H9 (cell line): ENCODE measurements at regions not wholly inside any gene's neighbourhood (a gene's known extent, or its start where the extent isn't known, plus 50 kb on each side); places are given as distances from the start of the nearest gene placed in this dataset.

ENCODE experiments used
- DNase-seq: peaks from one replicate; pipeline ENCODE4 v3.0.0-alpha.2; 2017
- H2AFZ ChIP-seq: one replicate; pipeline ENCODE4 v1.6.1; 2013; ENCODE audit warnings: mild to moderate bottlenecking, low read length, control low read depth, moderate library complexity
- H2AK5ac ChIP-seq: 2 replicates; pipeline ENCODE4 v1.6.1; 2013; ENCODE audit warnings: low read length, control low read depth, mixed read lengths; ENCODE audit not compliant: insufficient read length
- H2BK120ac ChIP-seq: one replicate; pipeline ENCODE4 v1.6.1; 2013; ENCODE audit warnings: low read depth, mild to moderate bottlenecking, low read length, control low read depth, inconsistent platforms; ENCODE audit not compliant: poor library complexity, severe bottlenecking
- H2BK12ac ChIP-seq: 2 replicates; pipeline ENCODE4 v1.6.1; 2013; ENCODE audit warnings: low read length, control low read depth, mixed read lengths, low read depth; ENCODE audit not compliant: insufficient read length
- H2BK15ac ChIP-seq: 2 replicates; pipeline ENCODE4 v1.6.1; 2013; ENCODE audit warnings: low read depth, low read length, control low read depth
- H2BK20ac ChIP-seq: one replicate; pipeline ENCODE4 v1.6.1; 2013; ENCODE audit warnings: low read depth, mild to moderate bottlenecking, low read length, control low read depth, inconsistent platforms; ENCODE audit not compliant: poor library complexity, severe bottlenecking
- H2BK5ac ChIP-seq: 2 replicates; pipeline ENCODE4 v1.6.1; 2013; ENCODE audit warnings: low read length, control low read depth, mixed read lengths; ENCODE audit not compliant: insufficient read length
- H3K14ac ChIP-seq: 2 replicates; pipeline ENCODE4 v1.6.1; 2013; ENCODE audit warnings: low read length, control low read depth; ENCODE audit not compliant: insufficient read depth
- H3K18ac ChIP-seq: 2 replicates; pipeline ENCODE4 v1.6.1; 2013; ENCODE audit warnings: low read depth, mild to moderate bottlenecking, mixed read lengths, low read length, control low read depth; ENCODE audit not compliant: insufficient read length
- H3K23ac ChIP-seq: 2 replicates; pipeline ENCODE4 v1.6.1; 2013; ENCODE audit warnings: low read length, control low read depth, mixed read lengths, low read depth; ENCODE audit not compliant: insufficient read length
- H3K23me2 ChIP-seq: 2 replicates; pipeline ENCODE4 v1.6.1; 2013; ENCODE audit warnings: low read depth, mild to moderate bottlenecking, mixed read lengths, low read length, control low read depth; ENCODE audit not compliant: insufficient read length, poor library complexity, severe bottlenecking
- H3K27ac ChIP-seq: 2 replicates; pipeline ENCODE4 v1.5.1; 2013; ENCODE audit warnings: low read length, control low read depth, mixed read lengths, low read depth; ENCODE audit not compliant: insufficient read length
- H3K27me3 ChIP-seq: 2 replicates; pipeline ENCODE4 v1.6.1; 2013; ENCODE audit warnings: low read length, control low read depth, inconsistent platforms; ENCODE audit not compliant: insufficient read depth
- H3K4ac ChIP-seq: 2 replicates; pipeline ENCODE4 v1.6.1; 2013; ENCODE audit warnings: low read depth, mild to moderate bottlenecking, control low read depth, inconsistent platforms, low read length, moderate library complexity
- H3K4me1 ChIP-seq: 2 replicates; pipeline ENCODE4 v1.6.1; 2013; ENCODE audit warnings: low read length, control low read depth, inconsistent platforms; ENCODE audit not compliant: insufficient read depth
- H3K4me2 ChIP-seq: 2 replicates; pipeline ENCODE4 v1.6.1; 2013; ENCODE audit warnings: low read length, control low read depth, mixed read lengths; ENCODE audit not compliant: insufficient read length, insufficient read depth
- H3K56ac ChIP-seq: 2 replicates; pipeline ENCODE4 v1.6.1; 2013; ENCODE audit warnings: low read depth, mild to moderate bottlenecking, mixed read lengths, low read length, control low read depth; ENCODE audit not compliant: insufficient read length
- H3K79me1 ChIP-seq: 2 replicates; pipeline ENCODE4 v1.6.1; 2013; ENCODE audit warnings: low read depth, mild to moderate bottlenecking, moderate library complexity, low read length, control low read depth, inconsistent platforms; ENCODE audit not compliant: insufficient read depth, poor library complexity, severe bottlenecking
- H3K79me2 ChIP-seq: 2 replicates; pipeline ENCODE4 v1.6.1; 2013; ENCODE audit warnings: low read length, control low read depth, inconsistent platforms; ENCODE audit not compliant: insufficient read depth
- H3K9ac ChIP-seq: 2 replicates; pipeline ENCODE4 v1.6.1; 2013; ENCODE audit warnings: low read length, control low read depth, mixed read lengths; ENCODE audit not compliant: insufficient read length; ENCODE audit errors: extremely low read depth
- H3K9me3 ChIP-seq: one replicate; pipeline ENCODE4 v1.6.1; 2013; ENCODE audit warnings: low read depth, low read length, inconsistent platforms; ENCODE audit not compliant: control insufficient read depth
- H3T11ph ChIP-seq: one replicate; pipeline ENCODE4 v1.6.1; 2013; ENCODE audit warnings: mild to moderate bottlenecking, low read length, control low read depth, inconsistent platforms
- H4K20me1 ChIP-seq: one replicate; pipeline ENCODE4 v1.6.1; 2013; ENCODE audit not compliant: control insufficient read depth, insufficient read length, insufficient read depth
- H4K5ac ChIP-seq: 2 replicates; pipeline ENCODE4 v1.6.1; 2013; ENCODE audit warnings: low read depth, mild to moderate bottlenecking, mixed read lengths, low read length, control low read depth; ENCODE audit not compliant: insufficient read length
- H4K8ac ChIP-seq: replicated peaks from 2 replicates; pipeline ENCODE4 v1.6.1; 2013; ENCODE audit warnings: low read length, control low read depth, mixed read lengths, low read depth; ENCODE audit not compliant: insufficient read length
- H4K91ac ChIP-seq: 2 replicates; pipeline ENCODE4 v1.6.1; 2013; ENCODE audit warnings: low read depth, mild to moderate bottlenecking, moderate library complexity, mixed read lengths, low read length, control low read depth; ENCODE audit not compliant: insufficient read length
- H3K27ac Mint-ChIP-seq, 3 experiments: 2 replicates in 2 of 3; 3 replicates in 1 of 3; pipeline ENCODE4 v1.8.0; 2020 to 2021; ENCODE audit warnings: mixed read lengths in 3 of 3, mild to moderate bottlenecking in 1 of 3, moderate library complexity in 1 of 3
- H3K27me3 Mint-ChIP-seq: 2 replicates; pipeline ENCODE4 v1.8.0; 2021; ENCODE audit warnings: low read depth, mild to moderate bottlenecking, moderate library complexity, mixed read lengths
- H3K36me3 Mint-ChIP-seq, 3 experiments: 2 replicates in 2 of 3; 3 replicates in 1 of 3; pipeline ENCODE4 v1.8.0; 2020 to 2021; ENCODE audit warnings: low read depth in 3 of 3, mixed read lengths in 3 of 3; ENCODE audit not compliant: insufficient read depth in 1 of 3
- H3K4me1 Mint-ChIP-seq, 2 experiments: 2 replicates each; pipeline ENCODE4 v1.8.0; 2020; ENCODE audit warnings: mixed read lengths in 2 of 2
- H3K4me3 Mint-ChIP-seq, 2 experiments: 2 replicates in 1 of 2; 3 replicates in 1 of 2; pipeline ENCODE4 v1.8.0; 2020 to 2021; ENCODE audit warnings: mild to moderate bottlenecking in 2 of 2, mixed read lengths in 2 of 2, moderate library complexity in 1 of 2
- H3K9me3 Mint-ChIP-seq, 2 experiments: 2 replicates in 1 of 2; 3 replicates in 1 of 2; pipeline ENCODE4 v1.8.0; 2020; ENCODE audit warnings: mild to moderate bottlenecking in 2 of 2, mixed read lengths in 2 of 2, moderate library complexity in 1 of 2
- CTCF ChIP-seq: fragments of 200-600 bp; sonication (generic); conservative IDR thresholded peaks from 3 replicates; pipeline ENCODE4 v1.8.0; 2021; ENCODE audit warnings: antibody characterized with exemption, mild to moderate bottlenecking
- WGBS: extraction: QIAGEN DNeasy Blood & Tissue Kit; methylation state at CpG from one replicate; pipeline ENCODE4 v1.1.7; 2013; ENCODE audit warnings: missing lambda C conversion rate, low lambda C conversion rate, mixed read lengths; ENCODE audit not compliant: insufficient read length; ENCODE audit errors: extremely low coverage; 5-methylcytosine and 5-hydroxymethylcytosine counted together

DNA sequence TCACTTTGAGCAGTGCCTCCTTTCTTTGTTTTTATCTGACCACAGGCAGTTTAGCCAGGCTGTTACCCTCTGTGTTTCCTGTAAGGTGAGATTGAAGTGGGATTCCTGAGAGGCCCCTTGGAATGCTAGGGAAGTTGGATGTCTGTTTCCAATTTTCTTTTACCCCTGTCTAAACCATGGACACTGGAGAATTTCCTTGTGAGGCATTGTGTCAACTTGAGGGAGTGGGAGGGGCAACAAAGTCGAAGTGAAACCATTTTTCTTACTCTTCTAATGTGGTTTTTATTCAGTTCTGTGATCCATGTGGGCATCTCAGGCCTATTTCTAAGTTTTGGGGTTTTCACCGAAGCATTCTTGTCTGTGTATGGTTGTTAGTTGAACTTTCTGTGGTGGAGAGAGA, 296.1 kb upstream of the UGT8 start:
- Histone ChIP-seq H2AK5ac (no peak overlapping the region), H3K27ac (no peak overlapping the region), H3K4me1 (no peaks in the 10 kb centered on the region), H3K27me3 (no peaks in the 10 kb centered on the region), H4K8ac (no peak overlapping the region), H3T11ph (no peak overlapping the region), H3K9me3 (no peaks in the 10 kb centered on the region), H3K23me2 (no peaks in the 10 kb centered on the region), H4K20me1 (no peaks in the 10 kb centered on the region), H4K91ac (no peak overlapping the region), H3K4ac (no peak overlapping the region), H2BK5ac (no peak overlapping the region), H3K18ac (no peak overlapping the region), H2AFZ (no peak overlapping the region), H2BK12ac (no peak overlapping the region), H4K5ac (no peak overlapping the region), H3K4me2 (no peak overlapping the region), H2BK20ac (no peak overlapping the region), H3K14ac (no peak overlapping the region), H3K56ac (no peak overlapping the region), H3K9ac (no peak overlapping the region), H2BK120ac (no peak overlapping the region), H2BK15ac (no peak overlapping the region), H3K79me1 (no peaks in the 10 kb centered on the region), H3K79me2 (no peaks in the 10 kb centered on the region), H3K23ac (no peak overlapping the region)
- H3K27me3 Mint-ChIP-seq = peaks cover 1% of the 10 kb centered on the region; the same call in 1 of the 2 replicates
- DNase-seq = no peak
- no peaks in the 10 kb centered on the region; a peak in 1 of 5 replicates for H3K9me3 Mint-ChIP-seq
- H3K27ac Mint-ChIP-seq = no peak overlapping the region
- no peaks in the 10 kb centered on the region for H3K36me3 Mint-ChIP-seq
- H3K4me1 Mint-ChIP-seq = no peaks in the 10 kb centered on the region
- TF ChIP-seq CTCF = no peak
- H3K4me3 Mint-ChIP-seq = no peak overlapping the region
- WGBS = no CpG with 5 or more reads among the region's 2 CpGs
